Astrocyte (in vitro differentiated cells and primary cell): ENCODE measurements at regions not wholly inside any gene's neighbourhood (a gene's known extent, or its start where the extent isn't known, plus 50 kb on each side); places are given as distances from the start of the nearest gene placed in this dataset.

Experiments
- DNase-seq: peaks from one replicate; pipeline ENCODE4 v3.0.0-alpha.2; 2010; ENCODE audit warnings: low read depth
- FAIRE-seq: peaks from 2 replicates; lab custom pipeline; 2011; peaks lifted over from hg19 to GRCh38; lab: Jason Lieb, UNC
- H2AFZ ChIP-seq: 2 replicates; pipeline ENCODE4 v1.6.0; 2012; ENCODE audit warnings: low read depth, low read length, inconsistent platforms
- H3K27ac ChIP-seq: 2 replicates; pipeline ENCODE4 v1.5.1; 2011; ENCODE audit warnings: low read depth, low read length, inconsistent platforms
- H3K27me3 ChIP-seq: 2 replicates; pipeline ENCODE4 v1.6.0; 2011; ENCODE audit warnings: low read length, inconsistent platforms; ENCODE audit not compliant: insufficient read depth
- H3K36me3 ChIP-seq: 2 replicates; pipeline ENCODE4 v1.5.1; 2011; ENCODE audit warnings: low read length, inconsistent platforms; ENCODE audit not compliant: insufficient read depth
- H3K4me1 ChIP-seq: 2 replicates; pipeline ENCODE4 v1.5.1; 2011; ENCODE audit warnings: low read length, inconsistent platforms; ENCODE audit not compliant: insufficient read depth
- H3K4me2 ChIP-seq: 2 replicates; pipeline ENCODE4 v1.6.0; 2012; ENCODE audit warnings: low read length, inconsistent platforms
- H3K4me3 ChIP-seq: 2 replicates; pipeline ENCODE4 v1.5.1; 2011; ENCODE audit warnings: low read depth, mild to moderate bottlenecking, low read length, inconsistent platforms; ENCODE audit not compliant: insufficient read depth
- H3K79me2 ChIP-seq: 2 replicates; pipeline ENCODE4 v1.6.0; 2012; ENCODE audit warnings: mild to moderate bottlenecking, low read length, inconsistent platforms; ENCODE audit not compliant: insufficient read depth
- H3K9ac ChIP-seq: 2 replicates; pipeline ENCODE4 v1.6.0; 2012; ENCODE audit warnings: mild to moderate bottlenecking, low read length, inconsistent platforms
- H3K9me3 ChIP-seq: 2 replicates; pipeline ENCODE4 v1.5.1; 2012; ENCODE audit warnings: low read depth, mild to moderate bottlenecking, low read length, inconsistent platforms; ENCODE audit not compliant: insufficient read depth
- H4K20me1 ChIP-seq: 2 replicates; pipeline ENCODE4 v1.6.0; 2012; ENCODE audit warnings: low read length, inconsistent platforms; ENCODE audit not compliant: insufficient read depth
- H3K27ac Mint-ChIP-seq: one replicate; pipeline ENCODE4 v1.8.0; 2021; ENCODE audit warnings: mild to moderate bottlenecking, mixed read lengths; ENCODE audit not compliant: unreplicated experiment
- H3K27me3 Mint-ChIP-seq: one replicate; pipeline ENCODE4 v1.8.0; 2021; ENCODE audit warnings: low read depth, mixed read lengths; ENCODE audit not compliant: unreplicated experiment
- H3K36me3 Mint-ChIP-seq: one replicate; pipeline ENCODE4 v1.8.0; 2021; ENCODE audit warnings: low read depth, mixed read lengths; ENCODE audit not compliant: unreplicated experiment
- H3K4me1 Mint-ChIP-seq: one replicate; pipeline ENCODE4 v1.8.0; 2021; ENCODE audit warnings: low read depth, mixed read lengths; ENCODE audit not compliant: unreplicated experiment
- H3K4me3 Mint-ChIP-seq: one replicate; pipeline ENCODE4 v1.8.0; 2021; ENCODE audit warnings: mild to moderate bottlenecking, moderate library complexity, mixed read lengths; ENCODE audit not compliant: unreplicated experiment
- H3K9me3 Mint-ChIP-seq: one replicate; pipeline ENCODE4 v1.8.0; 2021; ENCODE audit warnings: mild to moderate bottlenecking, mixed read lengths; ENCODE audit not compliant: unreplicated experiment
- CTCF ChIP-seq: IDR thresholded peaks from 2 replicates; pipeline ENCODE4 v1.5.1; 2011; ENCODE audit warnings: low read depth, mild to moderate bottlenecking, inconsistent platforms, low read length, moderate library complexity; ENCODE audit not compliant: insufficient read depth
- EZH2 ChIP-seq: IDR thresholded peaks from 2 replicates; pipeline ENCODE4 v1.6.1; 2012; ENCODE audit warnings: mild to moderate bottlenecking, low read length, inconsistent platforms; ENCODE audit not compliant: insufficient read depth

- H3K9ac ChIP-seq, result no peak overlapping the region
- no peak for DNase-seq
- Mint-ChIP-seq H3K9me3 (no peaks in the 10 kb centered on the region), H3K36me3 (no peaks in the 10 kb centered on the region), H3K27ac (no peak overlapping the region), H3K27me3 (peaks cover 10% of the 10 kb centered on the region), H3K4me1 (peaks cover 24% of the 10 kb centered on the region), H3K4me3 (no peak overlapping the region)
- H3K27me3 ChIP-seq, result no peaks in the 10 kb centered on the region
- H3K4me1 ChIP-seq, result peaks cover 5% of the 10 kb centered on the region
- H3K36me3 ChIP-seq, result no peaks in the 10 kb centered on the region
- H3K4me3 ChIP-seq, result no peak overlapping the region
- H3K9me3 ChIP-seq, result no peaks in the 10 kb centered on the region
- no peak overlapping the region for H2AFZ ChIP-seq
- H3K27ac ChIP-seq, result no peak overlapping the region
- no peak for TF ChIP-seq EZH2
- TF ChIP-seq CTCF, result no peak
- no peaks in the 10 kb centered on the region for H3K79me2 ChIP-seq
- FAIRE-seq, result no peak
- H4K20me1 ChIP-seq, result no peaks in the 10 kb centered on the region
- H3K4me2 ChIP-seq, result no peak overlapping the region
Measured at GRCh38 chr4:152160225-152160800, 375.6 kb downstream of the FBXW7 start.

- Histone ChIP-seq H3K4me3 (no peak overlapping the region), H3K9ac (no peak overlapping the region), H3K79me2 (no peaks in the 10 kb centered on the region), H3K4me2 (no peak overlapping the region), H3K36me3 (no peaks in the 10 kb centered on the region), H3K4me1 (peaks cover 5% of the 10 kb centered on the region), H3K9me3 (no peaks in the 10 kb centered on the region), H3K27ac (no peak overlapping the region), H3K27me3 (no peaks in the 10 kb centered on the region), H2AFZ (no peak overlapping the region), H4K20me1 (no peaks in the 10 kb centered on the region)
- Mint-ChIP-seq H3K27ac (no peak overlapping the region), H3K36me3 (no peaks in the 10 kb centered on the region), H3K4me1 (peaks cover 21% of the 10 kb centered on the region), H3K27me3 (peaks cover 10% of the 10 kb centered on the region), H3K9me3 (peaks cover 3% of the 10 kb centered on the region), H3K4me3 (no peak overlapping the region)
- FAIRE-seq, result no peak
- DNase-seq, result no peak
- TF ChIP-seq CTCF, result no peak
- no peak for TF ChIP-seq EZH2
Measured at GRCh38 chr4:152159773-152160172, 376.1 kb downstream of the FBXW7 start.

GRCh38 chr4:152158225-152158624, 377.7 kb downstream of the FBXW7 start:
- H3K4me2 ChIP-seq, result no peak overlapping the region
- H2AFZ ChIP-seq, result no peak overlapping the region
- Mint-ChIP-seq H3K4me1 (peaks cover 17% of the 10 kb centered on the region), H3K27ac (no peak overlapping the region), H3K27me3 (peaks cover 13% of the 10 kb centered on the region), H3K36me3 (no peaks in the 10 kb centered on the region), H3K9me3 (peaks cover 5% of the 10 kb centered on the region), H3K4me3 (no peak overlapping the region)
- H3K9me3 ChIP-seq, result no peaks in the 10 kb centered on the region
- H3K79me2 ChIP-seq, result no peaks in the 10 kb centered on the region
- FAIRE-seq (no peak), DNase-seq (no peak)
- no peaks in the 10 kb centered on the region for H3K36me3 ChIP-seq
- TF ChIP-seq CTCF (no peak), EZH2 (no peak)
- no peak overlapping the region for H3K27ac ChIP-seq
- no peak overlapping the region for H3K9ac ChIP-seq
- H3K4me1 ChIP-seq, result peaks cover 5% of the 10 kb centered on the region
- H3K4me3 ChIP-seq, result no peak overlapping the region
- no peaks in the 10 kb centered on the region for H3K27me3 ChIP-seq
- no peaks in the 10 kb centered on the region for H4K20me1 ChIP-seq
